WTC11 (cell line): ENCODE measurements at regions not wholly inside any gene's neighbourhood (a gene's known extent, or its start where the extent isn't known, plus 50 kb on each side); places are given as distances from the start of the nearest gene placed in this dataset.

ENCODE experiments used
- ATAC-seq: fragments of 200-7000 bp; cut with Tn5 transposase; 2 replicates; pipeline ENCODE4 v1.10.0; 2021; ENCODE audit warnings: mild to moderate bottlenecking, moderate library complexity
- CTCF ChIA-PET: fragments of 300-600 bp; sonication (Branson Sonifier 250); formaldehyde crosslinking; loops from one replicate; lab custom pipeline; 2021; ENCODE audit warnings: antibody characterized with exemption; lab: Charles Lee
- POLR2A ChIA-PET: fragments of 350-600 bp; sonication (Branson Sonifier 250); formaldehyde crosslinking; loops from one replicate; lab custom pipeline; 2021; ENCODE audit warnings: antibody characterized with exemption; lab: Charles Lee
- DNase-seq: peaks from one replicate; pipeline ENCODE4 v3.0.0; 2021; ENCODE audit warnings: low spot score
- H3K27ac Mint-ChIP-seq: 2 replicates; pipeline ENCODE4 v1.8.0; 2021; ENCODE audit warnings: mixed read lengths
- H3K27me3 Mint-ChIP-seq: 2 replicates; pipeline ENCODE4 v1.8.0; 2021; ENCODE audit warnings: low read depth, mild to moderate bottlenecking, moderate library complexity, mixed read lengths
- H3K36me3 Mint-ChIP-seq: 2 replicates; pipeline ENCODE4 v1.8.0; 2021; ENCODE audit warnings: mixed read lengths
- H3K4me1 Mint-ChIP-seq: 2 replicates; pipeline ENCODE4 v1.8.0; 2022; ENCODE audit warnings: mixed read lengths
- H3K4me3 Mint-ChIP-seq: 2 replicates; pipeline ENCODE4 v1.8.0; 2021; ENCODE audit warnings: mild to moderate bottlenecking, moderate library complexity, mixed read lengths
- H3K9me3 Mint-ChIP-seq: 2 replicates; pipeline ENCODE4 v1.8.0; 2021; ENCODE audit warnings: mixed read lengths
- CBFB ChIP-seq: sonication (generic); formaldehyde crosslinking; IDR thresholded peaks from 2 replicates; pipeline ENCODE4 v1.8.1; 2022; ENCODE audit warnings: mild to moderate bottlenecking, low read depth, missing genetic modification reagents
- CDX4 ChIP-seq: fragments of 250-450 bp; sonication (Bioruptor Pico); IDR thresholded peaks from 2 replicates; pipeline ENCODE4 v1.9.0; 2021; ENCODE audit warnings: moderate library complexity, mild to moderate bottlenecking, inconsistent platforms, borderline replicate concordance
- CREM ChIP-seq: sonication (generic); formaldehyde crosslinking; IDR thresholded peaks from 2 replicates; pipeline ENCODE4 v1.8.1; 2022; ENCODE audit warnings: mild to moderate bottlenecking, missing genetic modification reagents, moderate library complexity
- E2F5 ChIP-seq: sonication (generic); formaldehyde crosslinking; IDR thresholded peaks from 2 replicates; pipeline ENCODE4 v1.8.1; 2022; ENCODE audit warnings: mild to moderate bottlenecking, moderate library complexity, missing genetic modification reagents
- FOXJ3 ChIP-seq: sonication (generic); formaldehyde crosslinking; IDR thresholded peaks from 2 replicates; pipeline ENCODE4 v1.9.0; 2021; ENCODE audit warnings: missing genetic modification reagents, mild to moderate bottlenecking, borderline replicate concordance
- GRHL2 ChIP-seq: fragments of 250-450 bp; sonication (Bioruptor Pico); IDR thresholded peaks from 2 replicates; pipeline ENCODE4 v1.8.0; 2022; ENCODE audit warnings: mild to moderate bottlenecking, moderate library complexity; ENCODE audit not compliant: insufficient replicate concordance, severe bottlenecking
- GTF2I ChIP-seq: fragments of 250-450 bp; sonication (Bioruptor Pico); conservative IDR thresholded peaks from 2 replicates; pipeline ENCODE4 v1.4.0; 2021; ENCODE audit warnings: mild to moderate bottlenecking
- HMGA2 ChIP-seq: fragments of 250-450 bp; sonication (Bioruptor Pico); IDR thresholded peaks from 2 replicates; pipeline ENCODE4 v1.4.0; 2021; ENCODE audit warnings: mild to moderate bottlenecking, moderate library complexity
- JAZF1 ChIP-seq: fragments of 250-450 bp; sonication (Bioruptor Pico); IDR thresholded peaks from 2 replicates; pipeline ENCODE4 v1.9.0; 2021; ENCODE audit warnings: moderate library complexity, mild to moderate bottlenecking, inconsistent platforms
- JUN ChIP-seq: sonication (generic); formaldehyde crosslinking; IDR thresholded peaks from 2 replicates; pipeline ENCODE4 v1.8.0; 2023; ENCODE audit warnings: mild to moderate bottlenecking, missing genetic modification reagents
- MLX ChIP-seq: sonication (generic); formaldehyde crosslinking; IDR thresholded peaks from 2 replicates; pipeline ENCODE4 v1.8.1; 2023; ENCODE audit warnings: mild to moderate bottlenecking, missing genetic modification reagents, moderate library complexity
- MYBL2 ChIP-seq: sonication (generic); formaldehyde crosslinking; IDR thresholded peaks from 2 replicates; pipeline ENCODE4 v1.8.1; 2023; ENCODE audit warnings: mild to moderate bottlenecking, moderate library complexity, missing genetic modification reagents
- NFYB ChIP-seq: sonication (generic); formaldehyde crosslinking; conservative IDR thresholded peaks from 2 replicates; pipeline ENCODE4 v1.8.0; 2022; ENCODE audit warnings: low read depth, missing genetic modification reagents
- NR2C2 ChIP-seq: sonication (generic); formaldehyde crosslinking; IDR thresholded peaks from 2 replicates; pipeline ENCODE4 v1.8.0; 2022; ENCODE audit warnings: mild to moderate bottlenecking, missing genetic modification reagents
- NR3C1 ChIP-seq: sonication (generic); formaldehyde crosslinking; conservative IDR thresholded peaks from 2 replicates; pipeline ENCODE4 v1.8.1; 2023; ENCODE audit warnings: low read depth, mild to moderate bottlenecking, missing genetic modification reagents
- OVOL2 ChIP-seq: fragments of 250-450 bp; sonication (Bioruptor Pico); IDR thresholded peaks from 2 replicates; pipeline ENCODE4 v1.9.0; 2021; ENCODE audit warnings: mild to moderate bottlenecking, borderline replicate concordance
- TCF7 ChIP-seq: sonication (generic); formaldehyde crosslinking; IDR thresholded peaks from 2 replicates; pipeline ENCODE4 v1.8.0; 2022; ENCODE audit warnings: mild to moderate bottlenecking, low read depth, missing genetic modification reagents, moderate library complexity
- TP53 ChIP-seq: sonication (generic); formaldehyde crosslinking; IDR thresholded peaks from 2 replicates; pipeline ENCODE4 v1.8.1; 2023; ENCODE audit warnings: mild to moderate bottlenecking, missing genetic modification reagents
- ZBTB21 ChIP-seq: sonication (generic); formaldehyde crosslinking; IDR thresholded peaks from 2 replicates; pipeline ENCODE4 v1.8.1; 2023; ENCODE audit warnings: mild to moderate bottlenecking, missing genetic modification reagents, borderline replicate concordance
- ZNF121 ChIP-seq: sonication (generic); formaldehyde crosslinking; IDR thresholded peaks from 2 replicates; pipeline ENCODE4 v1.8.0; 2023; ENCODE audit warnings: missing genetic modification reagents
- ZNF138 ChIP-seq: sonication (generic); formaldehyde crosslinking; conservative IDR thresholded peaks from 2 replicates; pipeline ENCODE4 v1.8.1; 2022; ENCODE audit warnings: mild to moderate bottlenecking, moderate library complexity, missing genetic modification reagents
- ZNF281 ChIP-seq: sonication (generic); formaldehyde crosslinking; IDR thresholded peaks from 2 replicates; pipeline ENCODE4 v1.8.0; 2023; ENCODE audit warnings: mild to moderate bottlenecking, missing genetic modification reagents
- ZNF416 ChIP-seq: fragments of 250-450 bp; sonication (Bioruptor Pico); IDR thresholded peaks from 2 replicates; pipeline ENCODE4 v1.9.0; 2021; ENCODE audit warnings: mild to moderate bottlenecking, inconsistent platforms
- ZNF423 ChIP-seq: fragments of 250-450 bp; sonication (Bioruptor Pico); IDR thresholded peaks from 2 replicates; pipeline ENCODE4 v2.1.2; 2022; ENCODE audit warnings: mild to moderate bottlenecking, moderate library complexity
- ZNF512 ChIP-seq: sonication (generic); formaldehyde crosslinking; IDR thresholded peaks from 2 replicates; pipeline ENCODE4 v1.8.1; 2022; ENCODE audit warnings: missing genetic modification reagents, borderline replicate concordance
- TF ChIP-seq, protein P1 (sequence below): sonication (generic); formaldehyde crosslinking; IDR thresholded peaks from 2 replicates; pipeline ENCODE4 v1.8.1; 2023; ENCODE audit warnings: mild to moderate bottlenecking, missing genetic modification reagents
- TF ChIP-seq, protein P2 (sequence below): sonication (generic); formaldehyde crosslinking; IDR thresholded peaks from 2 replicates; pipeline ENCODE4 v1.8.0; 2022; ENCODE audit warnings: mild to moderate bottlenecking, missing genetic modification reagents

DNA sequence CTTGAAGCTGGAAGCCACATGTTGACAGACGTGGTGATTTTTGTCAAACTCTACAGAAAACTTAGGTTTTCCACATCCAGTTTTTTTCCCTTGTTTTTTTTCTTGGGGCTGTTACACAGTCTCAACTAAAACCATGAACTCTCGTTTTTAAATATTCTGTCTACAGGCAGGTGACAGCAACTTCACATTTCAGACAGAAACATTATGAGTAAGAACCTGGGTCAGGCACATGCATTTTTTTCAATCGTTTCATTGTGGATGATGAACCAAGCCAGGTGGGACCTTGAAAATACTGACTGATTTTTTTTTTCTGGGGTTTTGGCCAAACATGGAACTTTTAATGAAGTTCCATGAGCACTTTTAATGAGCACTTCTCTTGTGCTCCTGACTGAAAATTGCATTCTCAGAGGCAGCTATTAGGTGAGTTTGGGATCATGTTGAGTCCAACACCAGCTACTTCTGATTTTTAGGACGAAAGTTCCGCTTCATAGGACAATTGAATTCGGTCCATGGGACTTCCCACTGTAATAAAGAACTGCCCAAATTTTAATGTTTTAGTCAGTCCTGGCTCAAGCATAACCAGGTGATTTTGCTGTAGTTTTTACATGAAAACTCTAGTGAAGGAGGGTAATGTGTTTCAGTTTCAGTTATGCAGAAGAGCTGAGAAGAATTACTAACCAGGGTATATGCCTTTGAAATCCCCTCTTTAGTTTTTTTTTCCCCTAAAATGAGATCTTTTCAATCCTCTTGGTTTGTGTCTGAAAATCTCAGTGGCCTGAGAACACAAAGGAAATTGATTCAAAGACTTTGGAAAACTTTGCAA lies 93.2 kb upstream of the ADAMTS16 start:
- ATAC-seq (no peak), DNase-seq (no peak)
- H3K4me1 Mint-ChIP-seq, result no peaks in the 10 kb centered on the region
- ChIA-PET CTCF (interaction anchor here (1.1 kb wide), 1 partner anchor 10 kb away, joined by 3 read pairs; no protein-coding TSS in a partner anchor), POLR2A (no interaction called here)
- no peak for TF ChIP-seq FOXJ3 (CRISPR knock-in tag)
- TF ChIP-seq ZBTB21 (CRISPR knock-in tag), result no peak
- TF ChIP-seq GTF2I, result no peak
- no peak for TF ChIP-seq MYBL2 (CRISPR knock-in tag)
- TF ChIP-seq JAZF1 (CRISPR knock-in tag), result no peak
- TF ChIP-seq CBFB (CRISPR knock-in tag), result no peak
- no peak for TF ChIP-seq ZNF423 (CRISPR knock-in tag)
- TF ChIP-seq E2F5 (CRISPR knock-in tag), result no peak
- TF ChIP-seq NR2C2 (CRISPR knock-in tag), result no peak
- TF ChIP-seq CDX4, result no peak
- no peak for TF ChIP-seq TCF7 (CRISPR knock-in tag)
- TF ChIP-seq NR3C1 (CRISPR knock-in tag), result no peak
- TF ChIP-seq, protein P1, sequence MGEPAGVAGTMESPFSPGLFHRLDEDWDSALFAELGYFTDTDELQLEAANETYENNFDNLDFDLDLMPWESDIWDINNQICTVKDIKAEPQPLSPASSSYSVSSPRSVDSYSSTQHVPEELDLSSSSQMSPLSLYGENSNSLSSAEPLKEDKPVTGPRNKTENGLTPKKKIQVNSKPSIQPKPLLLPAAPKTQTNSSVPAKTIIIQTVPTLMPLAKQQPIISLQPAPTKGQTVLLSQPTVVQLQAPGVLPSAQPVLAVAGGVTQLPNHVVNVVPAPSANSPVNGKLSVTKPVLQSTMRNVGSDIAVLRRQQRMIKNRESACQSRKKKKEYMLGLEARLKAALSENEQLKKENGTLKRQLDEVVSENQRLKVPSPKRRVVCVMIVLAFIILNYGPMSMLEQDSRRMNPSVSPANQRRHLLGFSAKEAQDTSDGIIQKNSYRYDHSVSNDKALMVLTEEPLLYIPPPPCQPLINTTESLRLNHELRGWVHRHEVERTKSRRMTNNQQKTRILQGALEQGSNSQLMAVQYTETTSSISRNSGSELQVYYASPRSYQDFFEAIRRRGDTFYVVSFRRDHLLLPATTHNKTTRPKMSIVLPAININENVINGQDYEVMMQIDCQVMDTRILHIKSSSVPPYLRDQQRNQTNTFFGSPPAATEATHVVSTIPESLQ, result no peak
- no peak for TF ChIP-seq CREM (CRISPR knock-in tag)
- TF ChIP-seq ZNF138 (CRISPR knock-in tag), result no peak
- no peak for TF ChIP-seq ZNF121
- TF ChIP-seq, protein P2, sequence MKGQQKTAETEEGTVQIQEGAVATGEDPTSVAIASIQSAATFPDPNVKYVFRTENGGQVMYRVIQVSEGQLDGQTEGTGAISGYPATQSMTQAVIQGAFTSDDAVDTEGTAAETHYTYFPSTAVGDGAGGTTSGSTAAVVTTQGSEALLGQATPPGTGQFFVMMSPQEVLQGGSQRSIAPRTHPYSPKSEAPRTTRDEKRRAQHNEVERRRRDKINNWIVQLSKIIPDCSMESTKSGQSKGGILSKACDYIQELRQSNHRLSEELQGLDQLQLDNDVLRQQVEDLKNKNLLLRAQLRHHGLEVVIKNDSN (CRISPR knock-in tag), result no peak
- no peak for TF ChIP-seq MLX (CRISPR knock-in tag)
- TF ChIP-seq ZNF416 (CRISPR knock-in tag), result no peak
- no peak overlapping the region for H3K4me3 Mint-ChIP-seq
- H3K27ac Mint-ChIP-seq, result no peak overlapping the region
- no peaks in the 10 kb centered on the region for H3K36me3 Mint-ChIP-seq
- H3K9me3 Mint-ChIP-seq, result no peaks in the 10 kb centered on the region
- H3K27me3 Mint-ChIP-seq, result no peaks in the 10 kb centered on the region

DNA sequence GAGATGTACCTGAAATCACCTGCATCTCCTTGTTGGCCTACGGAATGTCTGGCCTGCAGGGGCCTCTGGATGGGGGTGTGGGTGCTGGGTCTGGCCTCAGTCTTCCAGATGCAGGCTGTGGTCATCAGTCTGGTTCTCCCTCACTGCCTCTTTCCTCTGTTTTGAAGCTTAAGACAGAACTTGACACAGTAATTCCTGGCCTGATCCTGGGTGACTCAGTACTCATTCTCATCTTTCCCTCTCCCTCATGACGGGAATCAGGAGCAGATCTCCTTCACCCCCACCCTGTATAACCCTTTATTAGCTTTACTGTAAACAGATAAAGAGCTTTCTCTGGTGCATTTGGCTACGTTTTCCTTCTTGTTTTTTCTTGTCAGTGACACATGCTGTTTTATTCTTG lies 89.3 kb upstream of the ADAMTS16 start:
- ATAC-seq (no peak), DNase-seq (no peak)
- H3K9me3 Mint-ChIP-seq, result peaks cover 7% of the 10 kb centered on the region
- H3K27ac Mint-ChIP-seq, result no peak overlapping the region
- ChIA-PET POLR2A (interaction anchor here (0.7 kb wide), 1 partner anchor 25 kb away, joined by 3 read pairs; no protein-coding TSS in a partner anchor), CTCF (no interaction called here)
- H3K4me1 Mint-ChIP-seq, result no peaks in the 10 kb centered on the region
- H3K4me3 Mint-ChIP-seq, result no peak overlapping the region
- H3K36me3 Mint-ChIP-seq, result no peaks in the 10 kb centered on the region
- H3K27me3 Mint-ChIP-seq, result peaks cover 4% of the 10 kb centered on the region; the same call in 1 of the 2 replicates
- TF ChIP-seq ZNF416 (CRISPR knock-in tag) (no peak), OVOL2 (CRISPR knock-in tag) (no peak), ZNF423 (CRISPR knock-in tag) (no peak), HMGA2 (no peak), ZNF512 (CRISPR knock-in tag) (no peak), GRHL2 (CRISPR knock-in tag) (no peak), JUN (no peak), ZNF281 (no peak), TP53 (CRISPR knock-in tag) (no peak), NR3C1 (CRISPR knock-in tag) (no peak), NFYB (CRISPR knock-in tag) (no peak)
